Panc1 (cell line): ENCODE measurements at regions not wholly inside any gene's neighbourhood (a gene's known extent, or its start where the extent isn't known, plus 50 kb on each side); places are given as distances from the start of the nearest gene placed in this dataset.

Experiments
- ATAC-seq: fragments of 200-7000 bp; cut with Tn5 transposase; 2 replicates; pipeline ENCODE4 v1.9.1; 2020; ENCODE audit warnings: mild to moderate bottlenecking, moderate library complexity
- BruUV-seq: library from RNA; stranded (reverse); fragments of 400-500 nt; replicated peaks from 2 replicates; lab custom pipeline; 2021; lab: Mats Ljungman, UMichigan
- CTCF ChIA-PET: fragments of 300-600 bp; sonication (Branson Sonifier 250); formaldehyde crosslinking; loops from one replicate; lab custom pipeline; 2022; ENCODE audit warnings: antibody characterized with exemption; lab: Charles Lee
- POLR2A ChIA-PET: fragments of 300-600 bp; sonication (Branson Sonifier 250); formaldehyde crosslinking; loops from one replicate; lab custom pipeline; 2022; ENCODE audit warnings: antibody characterized with exemption; lab: Charles Lee
- DNase-seq: peaks from one replicate; pipeline ENCODE4 v3.0.0-alpha.2; 2010; ENCODE audit warnings: low read depth, low spot score
- H3K27ac ChIP-seq: 2 replicates; pipeline ENCODE4 v1.5.1; 2011; ENCODE audit warnings: mild to moderate bottlenecking, low read length, inconsistent platforms
- H3K27me3 ChIP-seq: fragments of 200-500 bp; sonication (Bioruptor generic); 2 replicates; pipeline ENCODE4 v1.6.0; 2014; ENCODE audit warnings: low read length, inconsistent platforms; ENCODE audit not compliant: control insufficient read depth, insufficient read depth
- H3K36me3 ChIP-seq: fragments of 200-500 bp; sonication (Bioruptor generic); 2 replicates; pipeline ENCODE4 v1.5.1; 2014; ENCODE audit warnings: inconsistent platforms, mild to moderate bottlenecking, low read length, moderate library complexity; ENCODE audit not compliant: control insufficient read depth, insufficient read depth
- H3K4me1 ChIP-seq: 2 replicates; pipeline ENCODE4 v1.5.1; 2011; ENCODE audit warnings: inconsistent platforms, mild to moderate bottlenecking, low read length, moderate library complexity; ENCODE audit not compliant: control insufficient read depth, insufficient read depth
- H3K4me3 ChIP-seq, 2 experiments: 2 replicates each; pipeline ENCODE4 v1.5.1; 2011 to 2012; ENCODE audit warnings: low read depth in 2 of 2, low read length in 2 of 2, mild to moderate bottlenecking in 2 of 2, inconsistent platforms in 1 of 2, moderate library complexity in 1 of 2
- H3K9me3 ChIP-seq: fragments of 200-500 bp; sonication (Bioruptor generic); 2 replicates; pipeline ENCODE4 v1.5.1; 2014; ENCODE audit warnings: low read depth, mild to moderate bottlenecking, inconsistent platforms, low read length, moderate library complexity; ENCODE audit not compliant: control insufficient read depth, insufficient read depth
- POLR2AphosphoS5 ChIP-seq: IDR thresholded peaks from 2 replicates; pipeline ENCODE4 v1.6.1; 2012; ENCODE audit warnings: mild to moderate bottlenecking, low read depth, low read length, moderate library complexity
- SIN3A ChIP-seq: IDR thresholded peaks from 2 replicates; pipeline ENCODE4 v1.6.1; 2012; ENCODE audit warnings: low read depth, mild to moderate bottlenecking, low read length, moderate library complexity, borderline replicate concordance; ENCODE audit not compliant: insufficient read depth
- TCF7L2 ChIP-seq: IDR thresholded peaks from 2 replicates; pipeline ENCODE4 v1.6.1; 2011; ENCODE audit warnings: mild to moderate bottlenecking, low read depth, low read length, inconsistent platforms
- in situ Hi-C: cut with HindIII; loops from 2 replicates; pipeline ENCODE4 v1.10.0; 2016; ENCODE audit warnings: low sequenced_read_pairs, low pct_unique_long_range_greater_than_20kb
- intact Hi-C: fragments of 100-400 bp; cut with micrococcal nuclease; formaldehyde crosslinking; loops from one replicate; pipeline ENCODE4 v1.10.0; 2022; ENCODE audit not compliant: unreplicated experiment
- TF ChIP-seq, protein P1 (sequence below), 2 experiments: IDR thresholded peaks; 2 replicates each; pipeline ENCODE4 v1.6.1; 2011 to 2012; ENCODE audit warnings: low read depth in 2 of 2, control low read depth in 1 of 2, low read length in 1 of 2, mild to moderate bottlenecking in 1 of 2, moderate library complexity in 1 of 2; ENCODE audit not compliant: insufficient read depth in 1 of 2
- TF ChIP-seq, protein P2 (sequence below): fragments of 450-650 bp; IDR thresholded peaks from 2 replicates; pipeline ENCODE4 v1.5.1; 2017; ENCODE audit warnings: mild to moderate bottlenecking

DNA sequence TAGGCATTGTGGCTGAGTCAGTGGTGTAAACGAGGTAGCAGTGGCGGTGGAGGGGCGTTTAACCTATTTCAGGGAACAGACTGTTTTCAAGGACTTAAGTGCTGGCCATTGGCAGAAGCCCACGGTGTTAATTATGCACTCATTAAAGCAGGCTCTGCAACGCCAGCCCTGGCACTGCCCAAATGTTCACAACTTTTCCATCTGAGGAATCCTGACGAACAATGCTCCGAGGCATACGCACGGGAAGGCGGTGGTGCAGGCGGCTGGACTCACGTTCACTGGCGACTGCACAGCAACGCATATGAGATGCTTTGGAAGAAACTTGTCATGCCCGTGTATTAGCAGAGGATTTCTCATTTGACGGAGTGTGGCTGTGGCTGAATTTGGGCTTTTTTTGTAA is 70.6 kb upstream of the SLC24A4 start:
- in situ Hi-C loops = no loop called here
- Histone ChIP-seq H3K4me1 (no peaks in the 10 kb centered on the region), H3K27me3 (no peaks in the 10 kb centered on the region), H3K27ac (no peak overlapping the region), H3K4me3 (no peak overlapping the region), H3K36me3 (no peaks in the 10 kb centered on the region), H3K9me3 (no peaks in the 10 kb centered on the region)
- intact Hi-C loops = no loop called here
- BruUV-seq = no TSS peak
- POLR2A ChIA-PET = no interaction called here
- CTCF ChIA-PET = no interaction called here
- no peak for TF ChIP-seq SIN3A
- TF ChIP-seq TCF7L2 = no peak
- TF ChIP-seq, protein P1, sequence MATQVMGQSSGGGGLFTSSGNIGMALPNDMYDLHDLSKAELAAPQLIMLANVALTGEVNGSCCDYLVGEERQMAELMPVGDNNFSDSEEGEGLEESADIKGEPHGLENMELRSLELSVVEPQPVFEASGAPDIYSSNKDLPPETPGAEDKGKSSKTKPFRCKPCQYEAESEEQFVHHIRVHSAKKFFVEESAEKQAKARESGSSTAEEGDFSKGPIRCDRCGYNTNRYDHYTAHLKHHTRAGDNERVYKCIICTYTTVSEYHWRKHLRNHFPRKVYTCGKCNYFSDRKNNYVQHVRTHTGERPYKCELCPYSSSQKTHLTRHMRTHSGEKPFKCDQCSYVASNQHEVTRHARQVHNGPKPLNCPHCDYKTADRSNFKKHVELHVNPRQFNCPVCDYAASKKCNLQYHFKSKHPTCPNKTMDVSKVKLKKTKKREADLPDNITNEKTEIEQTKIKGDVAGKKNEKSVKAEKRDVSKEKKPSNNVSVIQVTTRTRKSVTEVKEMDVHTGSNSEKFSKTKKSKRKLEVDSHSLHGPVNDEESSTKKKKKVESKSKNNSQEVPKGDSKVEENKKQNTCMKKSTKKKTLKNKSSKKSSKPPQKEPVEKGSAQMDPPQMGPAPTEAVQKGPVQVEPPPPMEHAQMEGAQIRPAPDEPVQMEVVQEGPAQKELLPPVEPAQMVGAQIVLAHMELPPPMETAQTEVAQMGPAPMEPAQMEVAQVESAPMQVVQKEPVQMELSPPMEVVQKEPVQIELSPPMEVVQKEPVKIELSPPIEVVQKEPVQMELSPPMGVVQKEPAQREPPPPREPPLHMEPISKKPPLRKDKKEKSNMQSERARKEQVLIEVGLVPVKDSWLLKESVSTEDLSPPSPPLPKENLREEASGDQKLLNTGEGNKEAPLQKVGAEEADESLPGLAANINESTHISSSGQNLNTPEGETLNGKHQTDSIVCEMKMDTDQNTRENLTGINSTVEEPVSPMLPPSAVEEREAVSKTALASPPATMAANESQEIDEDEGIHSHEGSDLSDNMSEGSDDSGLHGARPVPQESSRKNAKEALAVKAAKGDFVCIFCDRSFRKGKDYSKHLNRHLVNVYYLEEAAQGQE (IDR thresholded peaks at IDR 0.05; ENCODE audit: insufficient read depth in 1 of 2, low read depth in 2 of 2, low read length in 1 of 2) = no peak
- TF ChIP-seq, protein P2, sequence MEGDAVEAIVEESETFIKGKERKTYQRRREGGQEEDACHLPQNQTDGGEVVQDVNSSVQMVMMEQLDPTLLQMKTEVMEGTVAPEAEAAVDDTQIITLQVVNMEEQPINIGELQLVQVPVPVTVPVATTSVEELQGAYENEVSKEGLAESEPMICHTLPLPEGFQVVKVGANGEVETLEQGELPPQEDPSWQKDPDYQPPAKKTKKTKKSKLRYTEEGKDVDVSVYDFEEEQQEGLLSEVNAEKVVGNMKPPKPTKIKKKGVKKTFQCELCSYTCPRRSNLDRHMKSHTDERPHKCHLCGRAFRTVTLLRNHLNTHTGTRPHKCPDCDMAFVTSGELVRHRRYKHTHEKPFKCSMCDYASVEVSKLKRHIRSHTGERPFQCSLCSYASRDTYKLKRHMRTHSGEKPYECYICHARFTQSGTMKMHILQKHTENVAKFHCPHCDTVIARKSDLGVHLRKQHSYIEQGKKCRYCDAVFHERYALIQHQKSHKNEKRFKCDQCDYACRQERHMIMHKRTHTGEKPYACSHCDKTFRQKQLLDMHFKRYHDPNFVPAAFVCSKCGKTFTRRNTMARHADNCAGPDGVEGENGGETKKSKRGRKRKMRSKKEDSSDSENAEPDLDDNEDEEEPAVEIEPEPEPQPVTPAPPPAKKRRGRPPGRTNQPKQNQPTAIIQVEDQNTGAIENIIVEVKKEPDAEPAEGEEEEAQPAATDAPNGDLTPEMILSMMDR = no peak
- no peak for TF ChIP-seq POLR2AphosphoS5
- ATAC-seq = no peak
- no peak for DNase-seq

DNA sequence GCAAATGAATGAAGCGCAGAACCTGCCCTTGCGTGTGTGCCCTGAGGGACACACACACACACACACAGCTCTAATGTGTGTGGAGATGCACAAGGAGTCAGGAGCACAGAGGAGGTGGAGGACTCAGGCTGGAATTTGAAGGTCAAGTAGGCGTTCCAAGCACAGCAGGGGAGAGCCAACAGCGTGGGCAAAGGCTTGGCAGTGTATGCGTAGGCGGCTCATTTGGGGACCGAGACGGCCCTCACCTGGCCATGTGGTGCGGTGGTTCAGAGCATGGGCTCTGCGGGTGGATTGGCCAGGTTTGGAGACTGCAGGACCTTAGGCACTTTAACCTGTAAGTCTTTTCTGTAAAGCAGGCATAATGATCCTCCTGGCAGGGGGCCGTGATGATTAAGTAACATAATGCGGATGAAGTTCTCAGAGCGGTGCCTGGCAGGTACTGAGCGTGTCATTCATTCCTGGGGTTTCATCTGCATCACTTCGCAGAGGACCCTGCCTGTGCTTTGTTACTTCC is 69.5 kb upstream of the SLC24A4 start:
- ATAC-seq (peak; percentile 48; the same call in 1 of the 2 replicates), DNase-seq (no peak)
- TF ChIP-seq, protein P2 = no peak
- TF ChIP-seq TCF7L2 (no peak), SIN3A (no peak), POLR2AphosphoS5 (no peak)
- TF ChIP-seq, protein P1 (IDR thresholded peaks at IDR 0.05; ENCODE audit: insufficient read depth in 1 of 2, low read depth in 2 of 2, low read length in 1 of 2) = no peak
- CTCF ChIA-PET = interaction anchor here (0.6 kb wide), 1 partner anchor 1098 kb away, joined by 3 read pairs; no protein-coding TSS in a partner anchor
- in situ Hi-C loops = no loop called here
- no peaks in the 10 kb centered on the region for H3K36me3 ChIP-seq
- POLR2A ChIA-PET = interaction anchor here (0.5 kb wide), 1 partner anchor 133 kb away, joined by 3 read pairs; no protein-coding TSS in a partner anchor
- BruUV-seq = no TSS peak
- intact Hi-C loops = no loop called here
- H3K27me3 ChIP-seq = no peaks in the 10 kb centered on the region
- no peak overlapping the region for H3K27ac ChIP-seq
- H3K9me3 ChIP-seq = no peaks in the 10 kb centered on the region
- no peak overlapping the region for H3K4me3 ChIP-seq
- no peaks in the 10 kb centered on the region for H3K4me1 ChIP-seq
